ENCODE measurements at regions not wholly inside any gene's neighbourhood (a gene's known extent, or its start where the extent isn't known, plus 50 kb on each side); places are given as distances from the start of the nearest gene placed in this dataset.

GRCh38 chr2:136204971-136205370, 87.0 kb upstream of the CXCR4 start:
- no TSS peak for BruUV-seq (replicated peaks)
- no peak overlapping the region for H3K4me2 ChIP-seq
- no peak overlapping the region for H3K27ac ChIP-seq
- peaks cover 12% of the 10 kb centered on the region; the same call in 1 of the 2 replicates for H3K4me1 ChIP-seq (replicated peaks; ENCODE audit: insufficient read depth)
- H2AFZ ChIP-seq: no peak overlapping the region
- 0 out of 2 replicates have a peak, but pooled peaks cover 4% of the 10 kb centered on the region for H3F3A ChIP-seq (ENCODE audit: insufficient read depth, low read depth)
- POLR2A ChIA-PET (ENCODE audit: unreplicated experiment): no interaction called here
- no peak for TF ChIP-seq EZH2 (IDR thresholded peaks at IDR 0.05; ENCODE audit: low read depth)
- no peak for TF ChIP-seq CTCF (conservative IDR thresholded peaks at IDR 0.05)
- H4K20me1 ChIP-seq (ENCODE audit: insufficient read depth): no peaks in the 10 kb centered on the region
- no peaks in the 10 kb centered on the region for H3K79me2 ChIP-seq (ENCODE audit: low read depth)
- DNase-seq: no peak
- H3K9me3 ChIP-seq (ENCODE audit: insufficient read depth, low read depth): no peaks in the 10 kb centered on the region; the same call in 1 of the 2 replicates
- intact Hi-C loops (cut with micrococcal nuclease; ENCODE audit: unreplicated experiment): no loop called here
- no peak overlapping the region for H3K4me3 ChIP-seq
- CTCF ChIA-PET: no interaction called here
- no peaks in the 10 kb centered on the region for H3K36me3 ChIP-seq (ENCODE audit: low read depth)
- no peaks in the 10 kb centered on the region for H3K9me2 ChIP-seq (ENCODE audit: insufficient read depth)
- H3K27me3 ChIP-seq (ENCODE audit: insufficient read depth, low read depth): no peaks in the 10 kb centered on the region

- TF ChIP-seq EZH2 (IDR thresholded peaks at IDR 0.05; ENCODE audit: low read depth) (no peak), CTCF (conservative IDR thresholded peaks at IDR 0.05) (no peak)
- no peaks in the 10 kb centered on the region for H3K79me2 ChIP-seq (ENCODE audit: low read depth)
- no peak overlapping the region for H3K27ac ChIP-seq
- H3K4me2 ChIP-seq: no peak overlapping the region
- intact Hi-C loops (cut with micrococcal nuclease; ENCODE audit: unreplicated experiment): no loop called here
- no peaks in the 10 kb centered on the region for H3K9me3 ChIP-seq (ENCODE audit: insufficient read depth, low read depth)
- H4K20me1 ChIP-seq (ENCODE audit: insufficient read depth): no peaks in the 10 kb centered on the region
- DNase-seq: no peak
- no peak overlapping the region for H2AFZ ChIP-seq
- ChIA-PET CTCF (interaction anchor here (0.6 kb wide), 1 partner anchor 126 kb away, joined by 3 read pairs; no protein-coding TSS in a partner anchor), POLR2A (ENCODE audit: unreplicated experiment) (interaction anchor here (0.6 kb wide), 1 partner anchor 209 kb away, joined by 7 read pairs; no protein-coding TSS in a partner anchor)
- H3K4me1 ChIP-seq (replicated peaks; ENCODE audit: insufficient read depth): no peaks in the 10 kb centered on the region
- no peak overlapping the region for H3K4me3 ChIP-seq
- H3K27me3 ChIP-seq (ENCODE audit: insufficient read depth, low read depth): no peaks in the 10 kb centered on the region
- no TSS peak for BruUV-seq (replicated peaks)
- no peaks in the 10 kb centered on the region for H3F3A ChIP-seq (ENCODE audit: insufficient read depth, low read depth)
- no peaks in the 10 kb centered on the region for H3K9me2 ChIP-seq (ENCODE audit: insufficient read depth)
- H3K36me3 ChIP-seq (ENCODE audit: low read depth): no peaks in the 10 kb centered on the region
These were observed 77.3 kb upstream of the CXCR4 start for GRCh38 chr2:136195226-136195625.

- POLR2A ChIA-PET (ENCODE audit: unreplicated experiment): no interaction called here
- CTCF ChIA-PET: no interaction called here
- H3K4me1 ChIP-seq (replicated peaks; ENCODE audit: insufficient read depth): no peaks in the 10 kb centered on the region
- H3K9me2 ChIP-seq (ENCODE audit: insufficient read depth): no peaks in the 10 kb centered on the region
- H3K36me3 ChIP-seq (ENCODE audit: low read depth): no peaks in the 10 kb centered on the region
- no peak for TF ChIP-seq EZH2 (IDR thresholded peaks at IDR 0.05; ENCODE audit: low read depth)
- TF ChIP-seq CTCF (conservative IDR thresholded peaks at IDR 0.05): no peak
- no peaks in the 10 kb centered on the region for H3K27me3 ChIP-seq (ENCODE audit: insufficient read depth, low read depth)
- H3K9me3 ChIP-seq (ENCODE audit: insufficient read depth, low read depth): no peaks in the 10 kb centered on the region
- no peak overlapping the region for H3K4me2 ChIP-seq
- no peaks in the 10 kb centered on the region for H4K20me1 ChIP-seq (ENCODE audit: insufficient read depth)
- intact Hi-C loops (cut with micrococcal nuclease; ENCODE audit: unreplicated experiment): no loop called here
- DNase-seq: no peak
- no peaks in the 10 kb centered on the region for H3F3A ChIP-seq (ENCODE audit: insufficient read depth, low read depth)
- no peak overlapping the region for H3K4me3 ChIP-seq
- H3K79me2 ChIP-seq (ENCODE audit: low read depth): no peaks in the 10 kb centered on the region
- no TSS peak for BruUV-seq (replicated peaks)
- no peak overlapping the region for H3K27ac ChIP-seq
- H2AFZ ChIP-seq: no peak overlapping the region
These were observed 73.1 kb upstream of the CXCR4 start for GRCh38 chr2:136191041-136191440.
